ENCODE measurements at regions not wholly inside any gene's neighbourhood (a gene's known extent, or its start where the extent isn't known, plus 50 kb on each side); places are given as distances from the start of the nearest gene placed in this dataset.

DNA sequence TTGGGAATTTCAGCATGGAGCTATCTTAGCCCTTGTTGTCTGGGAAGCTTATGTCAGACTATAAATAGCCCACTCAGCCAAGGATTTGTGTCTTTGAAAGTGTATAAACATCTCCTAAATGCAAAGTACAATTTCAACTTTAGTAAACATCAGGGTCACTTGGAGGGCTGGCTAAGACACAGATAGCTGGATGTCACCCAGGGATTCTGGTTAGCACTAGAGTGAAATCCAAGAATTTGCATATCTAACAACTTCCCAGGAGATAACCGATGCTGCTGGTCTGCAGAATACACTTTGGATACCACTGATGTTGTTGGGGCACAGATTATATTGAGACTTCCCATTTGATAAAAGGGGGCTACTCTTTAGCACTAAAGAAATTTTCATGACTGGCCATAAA is 130.9 kb downstream of the PAX1 start:
- TF ChIP-seq, protein P1, sequence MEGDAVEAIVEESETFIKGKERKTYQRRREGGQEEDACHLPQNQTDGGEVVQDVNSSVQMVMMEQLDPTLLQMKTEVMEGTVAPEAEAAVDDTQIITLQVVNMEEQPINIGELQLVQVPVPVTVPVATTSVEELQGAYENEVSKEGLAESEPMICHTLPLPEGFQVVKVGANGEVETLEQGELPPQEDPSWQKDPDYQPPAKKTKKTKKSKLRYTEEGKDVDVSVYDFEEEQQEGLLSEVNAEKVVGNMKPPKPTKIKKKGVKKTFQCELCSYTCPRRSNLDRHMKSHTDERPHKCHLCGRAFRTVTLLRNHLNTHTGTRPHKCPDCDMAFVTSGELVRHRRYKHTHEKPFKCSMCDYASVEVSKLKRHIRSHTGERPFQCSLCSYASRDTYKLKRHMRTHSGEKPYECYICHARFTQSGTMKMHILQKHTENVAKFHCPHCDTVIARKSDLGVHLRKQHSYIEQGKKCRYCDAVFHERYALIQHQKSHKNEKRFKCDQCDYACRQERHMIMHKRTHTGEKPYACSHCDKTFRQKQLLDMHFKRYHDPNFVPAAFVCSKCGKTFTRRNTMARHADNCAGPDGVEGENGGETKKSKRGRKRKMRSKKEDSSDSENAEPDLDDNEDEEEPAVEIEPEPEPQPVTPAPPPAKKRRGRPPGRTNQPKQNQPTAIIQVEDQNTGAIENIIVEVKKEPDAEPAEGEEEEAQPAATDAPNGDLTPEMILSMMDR (CRISPR knock-in tag; IDR thresholded peaks at IDR 0.05) = no peak
- no peak for TF ChIP-seq ZBTB7A (CRISPR knock-in tag; IDR thresholded peaks at IDR 0.05)
- no peak for TF ChIP-seq MXI1 (IDR thresholded peaks at IDR 0.05; ENCODE audit: borderline replicate concordance, low read depth, low read length)
- no peak for TF ChIP-seq GABPA (IDR thresholded peaks at IDR 0.05; ENCODE audit: low read depth, low read length)
- no peak for TF ChIP-seq GABPA (CRISPR knock-in tag; IDR thresholded peaks at IDR 0.05; ENCODE audit: low read depth)
- TF ChIP-seq CHD4 (IDR thresholded peaks at IDR 0.05; ENCODE audit: borderline replicate concordance, low read length) = no peak
- no peak for TF ChIP-seq SRSF9 (IDR thresholded peaks at IDR 0.05; ENCODE audit: borderline replicate concordance, insufficient read depth, low read depth, low read length, poor library complexity, severe bottlenecking)

Data from HepG2 (cell line).